HG02798 (cell line): ENCODE measurements at regions not wholly inside any gene's neighbourhood (a gene's known extent, or its start where the extent isn't known, plus 50 kb on each side); places are given as distances from the start of the nearest gene placed in this dataset.
"Not testable (repeated sequence)": the region's sequence is repeated elsewhere in the genome, so short reads cannot be mapped to it uniquely, and the experiment has no call there.

Experiments used
- ATAC-seq: cut with Tn5 transposase; IDR thresholded peaks from one replicate; pipeline ENCODE4 v1.9.1; 2021; ENCODE audit warnings: mild to moderate bottlenecking; ENCODE audit not compliant: unreplicated experiment, poor library complexity

DNA sequence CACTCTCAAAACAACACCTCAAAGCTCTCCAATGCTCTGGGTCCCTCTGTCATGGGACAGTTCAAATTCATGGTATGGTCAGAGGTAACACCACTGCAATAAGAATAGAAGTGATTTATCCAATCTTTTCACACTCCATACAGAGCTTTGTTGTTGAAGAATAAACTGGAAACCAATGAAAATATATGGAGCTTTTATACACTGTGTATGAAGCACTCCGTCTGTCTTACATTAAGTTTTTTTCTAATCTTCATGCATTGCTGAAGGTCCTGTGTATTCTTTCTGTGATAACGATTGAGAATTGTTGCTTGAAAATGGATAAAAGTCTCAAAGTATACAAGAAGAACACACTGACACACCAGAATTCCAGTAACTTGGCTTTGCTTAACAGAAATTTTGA lies 603.7 kb upstream of the LUZP2 start:
- ATAC-seq: no peak

DNA sequence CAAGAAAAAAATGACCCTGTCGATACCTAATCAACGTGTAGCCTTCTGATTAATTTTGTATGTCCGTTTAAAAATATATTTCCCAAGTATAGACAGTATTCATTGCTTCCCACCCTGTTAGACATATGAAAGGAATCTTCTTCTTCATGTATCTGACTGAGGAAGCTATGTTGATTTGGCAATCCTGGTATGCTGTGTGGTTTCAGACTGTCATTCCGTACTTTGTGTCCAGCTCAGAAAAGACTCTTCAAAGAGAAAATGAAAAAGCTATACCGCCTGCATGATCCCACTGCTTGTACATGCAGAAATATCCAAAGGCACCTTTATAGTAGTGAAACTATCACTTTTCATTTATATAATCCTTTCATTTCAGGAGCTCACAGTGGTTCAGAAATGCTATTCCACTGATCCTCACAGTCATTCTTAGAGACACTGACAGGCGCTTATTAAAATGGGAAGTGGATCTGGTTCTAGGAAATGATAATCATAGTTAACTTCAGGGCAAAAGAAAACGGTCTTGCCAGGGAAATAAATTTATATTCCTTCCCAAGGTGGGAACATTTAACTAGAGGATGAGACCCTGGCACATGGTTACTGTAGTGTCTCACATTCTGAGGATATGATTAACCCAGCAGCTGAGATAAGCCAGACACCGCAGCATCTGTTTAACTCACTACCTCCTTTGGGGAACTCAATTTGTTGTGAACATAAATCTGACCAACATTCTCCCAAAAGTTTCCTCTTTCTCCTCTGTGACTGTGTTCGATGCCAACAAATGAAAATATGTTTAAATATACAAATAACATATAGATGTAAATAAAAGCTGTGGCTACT lies 599.2 kb upstream of the LUZP2 start:
- ATAC-seq: no peak

DNA sequence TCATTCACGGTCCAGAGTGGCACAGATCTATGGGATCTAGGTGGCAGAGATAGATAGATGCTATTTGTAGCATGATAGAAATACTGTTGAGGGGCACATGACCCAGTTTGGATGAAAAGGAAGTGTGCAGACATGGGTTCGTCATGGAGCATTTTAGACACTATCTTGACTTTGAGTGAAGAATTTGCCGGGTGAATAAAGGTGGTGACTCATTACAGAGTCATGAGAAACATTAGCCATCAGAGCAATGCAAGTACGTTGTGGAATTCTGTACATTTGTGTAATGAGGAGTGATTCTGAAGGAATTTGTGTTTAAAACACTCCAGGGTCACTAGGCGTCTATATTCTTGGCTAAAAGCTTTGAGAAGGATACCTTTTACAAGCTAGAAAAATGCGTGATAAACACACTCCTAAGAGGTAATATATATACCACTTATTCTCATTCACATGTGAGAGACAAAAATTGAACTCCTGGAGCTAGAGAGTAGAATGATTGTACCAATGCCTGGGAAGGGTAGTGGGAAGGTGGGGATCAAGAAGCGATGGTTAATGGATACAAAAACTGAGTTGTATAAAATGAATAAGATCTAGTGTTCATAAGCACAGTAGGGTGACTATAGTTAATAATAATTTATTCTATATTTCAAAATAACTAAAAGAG lies 593.7 kb upstream of the LUZP2 start:
- no peak for ATAC-seq

DNA sequence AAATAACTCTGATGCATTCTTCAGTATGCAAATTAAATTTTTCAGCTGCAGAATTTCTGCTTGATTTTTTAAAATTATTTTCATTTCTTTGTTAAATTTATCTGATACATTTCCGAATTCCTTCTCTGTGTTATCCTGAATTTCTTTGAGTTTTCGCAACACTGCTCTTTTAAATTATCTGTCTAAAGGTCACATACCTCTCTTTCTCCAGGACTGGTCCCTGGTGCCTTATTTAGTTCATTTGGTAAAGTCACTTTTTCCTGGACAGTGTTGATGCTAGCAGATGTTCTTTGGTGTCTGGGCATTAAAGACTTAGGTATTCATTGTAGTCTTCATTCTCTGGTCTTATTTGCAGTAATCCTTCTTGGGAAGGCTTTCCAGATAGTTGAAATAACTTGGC lies 577.4 kb upstream of the LUZP2 start:
- ATAC-seq: no peak

DNA sequence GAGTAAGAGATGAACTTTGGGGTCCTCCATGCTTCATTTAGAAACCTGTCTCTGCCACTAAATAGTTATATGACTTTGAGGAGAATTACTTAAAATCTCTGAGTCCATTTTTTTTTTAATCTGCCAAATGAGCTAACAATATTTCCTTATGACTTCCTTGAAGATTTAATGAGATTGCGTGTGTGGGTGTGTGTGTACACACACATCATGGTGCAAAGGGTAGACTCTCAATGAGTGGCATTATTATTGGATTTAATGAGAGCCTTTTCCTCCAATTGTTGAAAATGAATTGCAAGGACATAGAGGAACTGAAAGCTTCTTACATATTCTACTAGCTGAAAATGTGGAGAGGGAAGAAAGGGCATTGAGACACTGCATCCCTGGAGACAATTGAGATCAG lies 573.5 kb upstream of the LUZP2 start:
- ATAC-seq: no peak

DNA sequence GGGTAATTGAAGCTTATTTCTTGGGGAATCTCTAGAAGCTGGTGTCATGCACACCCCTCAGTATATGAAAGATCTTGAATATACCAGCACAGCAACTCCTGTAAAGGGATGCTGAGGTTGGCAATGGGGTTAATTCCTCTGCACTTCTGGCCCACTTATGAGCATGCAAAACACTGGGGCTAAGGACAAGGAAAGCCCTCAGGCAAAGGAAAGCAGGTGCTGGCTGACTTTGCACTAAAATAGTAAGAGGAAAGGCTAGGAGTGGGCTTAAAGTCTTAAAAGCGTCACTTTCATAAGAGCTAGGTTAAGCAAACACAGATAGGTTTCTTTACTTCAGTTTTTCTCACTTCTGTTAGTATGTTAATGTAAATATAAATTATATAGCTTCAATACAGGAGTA lies 572.6 kb upstream of the LUZP2 start:
- ATAC-seq: no peak

DNA sequence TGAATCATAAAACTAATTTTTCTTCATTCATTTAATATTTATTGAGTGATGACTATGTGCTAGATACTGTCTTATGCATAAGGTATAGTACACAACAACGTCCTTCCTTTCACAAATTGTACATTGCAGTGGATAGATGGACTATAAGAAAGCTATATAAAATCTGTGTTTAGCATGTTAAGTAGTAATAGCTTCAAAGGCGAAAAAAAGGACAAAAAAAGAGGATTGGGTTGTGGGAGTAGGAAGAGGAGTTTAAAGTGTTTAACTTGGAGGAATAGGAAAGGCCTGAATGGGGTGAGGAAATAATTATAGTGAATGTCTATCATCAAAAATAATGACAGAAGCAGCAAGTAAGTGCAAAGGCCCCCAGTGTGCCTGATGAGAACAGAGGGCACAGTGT lies 565.4 kb upstream of the LUZP2 start:
- ATAC-seq: no peak

- ATAC-seq: no peak
These were observed 564.4 kb upstream of the LUZP2 start for GRCh38 chr11:23932485-23932898.

DNA sequence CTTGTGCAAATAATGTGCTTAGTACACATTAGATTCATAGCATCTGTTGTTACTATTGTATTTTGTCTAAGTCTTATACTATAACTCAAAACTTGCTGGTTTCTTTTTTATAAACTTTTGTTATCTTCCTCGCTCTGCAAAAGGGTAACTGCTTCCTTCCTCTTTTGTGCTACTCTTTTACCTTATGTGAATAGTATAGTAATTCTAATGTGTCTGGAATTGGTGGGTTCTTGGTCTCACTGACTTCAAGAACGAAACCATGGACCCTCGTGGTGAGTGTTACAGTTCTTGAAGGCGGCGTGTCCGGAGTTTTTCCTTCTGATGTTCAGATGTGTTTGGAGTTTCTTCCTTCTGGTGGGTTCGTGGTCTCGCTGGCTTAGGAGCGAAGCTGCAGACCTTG lies 563.1 kb upstream of the LUZP2 start:
- no peak for ATAC-seq

DNA sequence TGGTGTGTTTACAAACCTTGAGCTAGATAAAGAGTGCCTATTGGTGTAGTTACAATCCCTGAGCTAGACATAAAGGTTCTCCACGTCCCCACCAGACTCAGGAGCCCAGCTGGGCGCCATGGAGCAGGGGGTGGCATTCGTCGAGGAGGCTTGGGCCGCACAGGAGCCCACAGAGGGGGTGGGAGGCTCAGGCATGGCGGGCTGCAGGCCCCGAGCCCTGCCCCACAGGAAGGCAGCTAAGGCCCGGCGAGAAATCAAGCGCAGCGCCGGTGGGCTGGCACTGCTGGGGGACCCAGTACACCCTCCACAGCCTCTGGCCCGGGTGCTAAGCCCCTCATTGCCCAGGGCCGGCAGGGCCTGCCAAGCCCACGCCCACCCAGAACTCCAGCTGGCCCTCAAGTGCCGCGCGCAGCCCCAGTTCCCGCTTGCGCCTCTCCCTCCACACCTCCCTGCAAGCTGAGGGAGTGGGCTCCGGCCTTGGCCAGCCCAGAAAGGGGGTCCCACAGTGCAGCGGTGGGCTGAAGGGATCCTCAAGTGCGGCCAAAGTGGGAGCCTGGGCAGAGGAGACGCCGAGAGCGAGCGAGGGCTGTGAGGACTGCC lies 562.1 kb upstream of the LUZP2 start:
- not testable (repeated sequence) for ATAC-seq

DNA sequence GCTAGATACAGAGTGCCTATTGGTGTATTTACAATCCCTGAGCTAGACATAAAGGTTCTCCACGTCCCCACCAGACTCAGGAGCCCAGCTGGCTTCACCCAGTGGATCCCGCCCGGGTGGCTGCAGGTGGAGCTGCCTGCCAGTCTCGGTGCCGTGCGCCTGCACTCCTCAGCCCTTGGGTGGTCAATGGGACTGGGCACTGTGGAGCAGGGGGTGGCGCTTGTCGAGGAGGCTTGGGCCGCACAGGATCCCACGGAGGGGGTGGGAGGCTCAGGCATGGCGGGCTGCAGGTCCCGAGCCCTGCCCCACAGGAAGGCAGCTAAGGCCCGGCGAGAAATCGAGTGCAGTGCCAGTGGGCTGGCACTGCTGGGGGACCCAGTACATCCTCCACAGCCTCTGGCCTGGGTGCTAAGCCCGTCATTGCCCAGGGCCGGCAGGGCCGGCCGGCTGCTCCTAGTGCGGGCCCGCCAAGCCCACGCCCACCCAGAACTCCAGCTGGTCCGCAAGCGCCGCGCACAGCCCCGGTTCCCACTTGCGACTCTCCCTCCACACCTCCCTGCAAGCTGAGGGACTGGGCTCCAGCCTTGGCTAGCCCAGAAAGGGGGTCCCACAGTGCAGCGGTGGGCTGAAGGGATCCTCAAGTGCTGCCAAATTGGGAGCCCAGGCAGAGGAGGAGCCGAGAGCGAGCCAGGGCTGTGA lies 554.6 kb upstream of the LUZP2 start:
- not testable (repeated sequence) for ATAC-seq

GRCh38 chr11:23944923-23945322 lies 551.9 kb upstream of the LUZP2 start:
- no peak for ATAC-seq

- no peak for ATAC-seq
These were observed 549.0 kb upstream of the LUZP2 start for GRCh38 chr11:23947883-23948282.

DNA sequence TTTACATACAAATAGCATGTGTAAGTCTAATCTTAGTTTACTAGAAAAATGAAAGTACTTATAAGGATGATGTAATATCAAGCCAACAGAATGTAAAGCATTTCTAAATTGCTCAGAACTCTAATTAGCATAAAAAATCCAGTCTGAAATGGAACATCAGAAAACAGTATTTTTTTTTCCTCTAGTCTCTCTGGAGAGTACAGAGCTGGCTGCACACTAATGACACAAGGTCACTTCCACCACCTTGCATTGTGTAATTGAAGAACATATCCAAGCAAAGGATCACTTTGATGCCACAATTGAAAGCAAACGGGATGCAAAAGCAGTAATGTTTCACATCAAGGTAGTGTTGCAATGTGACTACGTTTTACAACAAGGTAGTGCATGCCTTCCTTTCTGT lies 548.0 kb upstream of the LUZP2 start:
- no peak for ATAC-seq

GRCh38 chr11:23953951-23954710 lies 542.7 kb upstream of the LUZP2 start:
- no peak for ATAC-seq

GRCh38 chr11:23954730-23955129 lies 542.1 kb upstream of the LUZP2 start:
- ATAC-seq: no peak

DNA sequence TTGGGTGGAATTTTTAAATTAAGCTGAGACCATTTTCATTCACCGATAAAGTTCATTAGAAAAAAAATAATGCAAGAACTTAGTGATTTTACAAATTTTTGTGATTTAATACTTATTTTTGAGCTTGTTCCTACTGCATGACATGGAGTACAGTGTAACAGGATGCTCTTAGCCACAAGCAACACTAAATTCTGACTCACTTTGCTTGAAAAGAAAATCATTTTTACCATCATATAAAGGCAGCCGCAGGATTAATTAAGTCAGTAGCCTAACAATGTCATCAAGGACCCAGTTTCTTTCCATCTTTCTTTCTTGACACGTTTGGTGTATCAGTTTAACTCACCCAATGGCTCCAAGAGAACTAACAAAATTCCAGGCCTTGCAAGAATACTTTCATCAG lies 540.3 kb upstream of the LUZP2 start:
- ATAC-seq: no peak

DNA sequence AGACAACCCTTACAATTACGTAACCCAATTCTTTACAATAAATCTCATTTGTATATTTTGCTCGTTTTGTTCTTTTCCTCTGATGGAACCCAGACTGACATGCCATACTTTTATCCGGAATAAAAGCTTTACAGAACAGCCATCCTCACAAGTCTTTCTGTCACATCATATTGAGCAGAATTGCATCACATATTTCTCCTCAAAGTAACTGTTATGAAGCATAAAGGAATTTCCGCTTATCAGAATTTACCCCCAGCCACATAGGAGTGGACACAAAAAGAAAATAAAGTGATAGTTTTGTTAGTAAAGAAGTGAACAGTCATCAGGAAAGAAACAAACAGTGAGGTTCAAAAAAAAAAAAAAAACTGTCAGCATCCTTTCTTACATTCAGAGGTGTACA lies 539.5 kb upstream of the LUZP2 start:
- no peak for ATAC-seq

DNA sequence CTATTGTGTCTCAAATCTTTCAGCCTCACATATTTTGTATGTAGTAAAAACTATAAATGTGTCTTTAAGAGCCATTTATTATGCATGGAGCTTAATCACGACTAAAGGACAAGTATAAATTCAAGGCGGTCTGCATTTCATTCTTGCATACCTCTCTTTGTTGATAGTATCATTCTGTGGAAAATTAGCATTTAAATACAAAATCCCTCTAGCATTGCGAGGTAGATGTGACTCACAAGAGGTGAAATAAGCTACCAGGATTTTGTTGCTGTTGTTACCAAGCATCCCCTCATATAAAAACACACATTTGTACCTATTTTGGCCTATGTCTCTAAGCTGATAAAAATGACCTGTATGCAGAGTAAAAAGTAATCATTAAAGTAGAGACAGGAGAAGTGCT lies 537.4 kb upstream of the LUZP2 start:
- no peak for ATAC-seq
